ENCODE measurements at regions not wholly inside any gene's neighbourhood (a gene's known extent, or its start where the extent isn't known, plus 50 kb on each side); places are given as distances from the start of the nearest gene placed in this dataset.
"Not testable (repeated sequence)": the region's sequence is repeated elsewhere in the genome, so short reads cannot be mapped to it uniquely, and the experiment has no call there.

GRCh38 chr5:157993986-157994691, 135.2 kb upstream of the CLINT1 start:
- no peak for DNase-seq

GRCh38 chr5:157993201-157993600, 134.3 kb upstream of the CLINT1 start:
- no peak for DNase-seq

- DNase-seq, result no peak
Observed at GRCh38 chr5:157990583-157991181, 131.7 kb upstream of the CLINT1 start.

- no peak for DNase-seq
Observed at GRCh38 chr5:157989296-157989695, 130.4 kb upstream of the CLINT1 start.

DNA sequence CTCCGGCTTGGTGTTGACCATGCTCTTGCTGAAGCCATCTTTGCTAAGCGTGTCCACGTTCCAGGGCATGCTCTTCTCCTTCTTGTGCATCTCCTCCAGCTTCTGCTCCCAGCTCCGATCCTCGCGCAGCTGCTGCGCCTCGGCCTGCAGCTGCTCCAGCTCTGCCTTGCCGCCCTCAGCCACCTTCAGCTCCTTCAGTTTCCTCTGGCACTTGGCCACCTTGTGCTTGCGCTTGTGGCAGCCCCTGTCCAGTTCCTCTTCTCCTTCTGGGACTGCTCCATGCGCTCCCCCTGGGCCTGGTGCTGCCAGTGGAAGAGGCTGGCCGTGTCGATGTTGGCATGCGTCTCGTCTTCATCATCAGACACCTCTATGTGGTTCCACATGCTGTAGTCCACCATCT, 128.3 kb upstream of the CLINT1 start:
- no peak for DNase-seq

- no peak for DNase-seq
Observed at GRCh38 chr5:157986431-157986990, 127.6 kb upstream of the CLINT1 start.

GRCh38 chr5:157984611-157985010, 125.7 kb upstream of the CLINT1 start:
- DNase-seq, result no peak

GRCh38 chr5:157983906-157984551, 125.1 kb upstream of the CLINT1 start:
- DNase-seq, result no peak

- DNase-seq, result no peak
Observed at GRCh38 chr5:157978061-157978460, 119.1 kb upstream of the CLINT1 start.

GRCh38 chr5:157976429-157976828, 117.5 kb upstream of the CLINT1 start:
- no peak for DNase-seq

DNA sequence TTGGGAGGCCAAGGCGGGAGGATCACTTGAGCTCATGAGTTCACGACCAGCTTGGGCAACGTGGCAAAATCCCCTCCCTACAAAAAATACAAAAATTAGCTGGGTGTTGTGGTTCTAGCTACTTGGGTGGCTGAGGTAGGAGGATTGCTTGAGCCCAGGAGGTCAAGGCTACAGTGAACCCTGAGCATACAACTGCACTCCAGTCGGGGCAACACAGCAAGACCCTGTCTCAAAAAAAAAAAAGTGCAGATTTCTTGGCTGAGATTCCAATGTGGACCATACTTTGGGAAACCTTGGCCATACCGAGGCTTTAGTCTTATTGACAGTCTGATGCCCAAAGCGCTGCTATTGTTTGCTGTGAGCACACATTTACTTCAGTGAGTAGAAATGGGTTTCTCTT, 113.6 kb upstream of the CLINT1 start:
- no peak for DNase-seq

DNA sequence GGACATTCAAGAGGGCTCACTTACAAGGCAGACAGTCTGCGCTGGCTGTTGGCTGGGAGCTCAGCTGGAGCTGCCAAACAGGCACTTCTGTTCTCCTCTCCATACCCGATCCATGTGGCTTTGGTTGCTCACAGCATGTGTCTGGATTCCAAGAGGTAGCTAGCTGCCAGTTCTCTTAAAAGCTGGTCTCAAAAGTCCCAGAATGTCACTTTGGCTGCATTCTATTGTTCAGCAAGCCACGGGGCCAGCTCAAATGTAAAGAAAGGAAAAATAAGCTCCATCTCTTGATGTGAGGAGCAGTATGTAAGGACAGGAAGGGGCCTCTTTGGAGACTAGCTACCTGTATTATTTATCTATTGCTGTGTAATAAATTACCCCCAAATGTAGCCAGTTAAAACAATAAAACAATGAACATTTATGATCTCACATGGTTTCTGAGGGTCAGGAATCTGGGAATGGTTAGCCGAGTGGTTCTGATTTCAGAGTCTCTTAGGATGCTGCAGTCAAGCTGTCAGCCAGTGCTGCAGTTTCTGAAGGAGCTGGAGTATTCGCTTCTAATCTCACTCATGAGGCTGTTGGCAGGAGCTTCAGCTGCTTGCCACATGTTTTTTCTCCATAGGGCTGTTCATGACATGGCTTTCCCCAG, 112.7 kb upstream of the CLINT1 start:
- DNase-seq, result no peak

- DNase-seq, result not testable (repeated sequence)
Observed at GRCh38 chr5:157968570-157968969, 109.6 kb upstream of the CLINT1 start.

GRCh38 chr5:157965989-157966388, 107.0 kb upstream of the CLINT1 start:
- no peak for DNase-seq

DNA sequence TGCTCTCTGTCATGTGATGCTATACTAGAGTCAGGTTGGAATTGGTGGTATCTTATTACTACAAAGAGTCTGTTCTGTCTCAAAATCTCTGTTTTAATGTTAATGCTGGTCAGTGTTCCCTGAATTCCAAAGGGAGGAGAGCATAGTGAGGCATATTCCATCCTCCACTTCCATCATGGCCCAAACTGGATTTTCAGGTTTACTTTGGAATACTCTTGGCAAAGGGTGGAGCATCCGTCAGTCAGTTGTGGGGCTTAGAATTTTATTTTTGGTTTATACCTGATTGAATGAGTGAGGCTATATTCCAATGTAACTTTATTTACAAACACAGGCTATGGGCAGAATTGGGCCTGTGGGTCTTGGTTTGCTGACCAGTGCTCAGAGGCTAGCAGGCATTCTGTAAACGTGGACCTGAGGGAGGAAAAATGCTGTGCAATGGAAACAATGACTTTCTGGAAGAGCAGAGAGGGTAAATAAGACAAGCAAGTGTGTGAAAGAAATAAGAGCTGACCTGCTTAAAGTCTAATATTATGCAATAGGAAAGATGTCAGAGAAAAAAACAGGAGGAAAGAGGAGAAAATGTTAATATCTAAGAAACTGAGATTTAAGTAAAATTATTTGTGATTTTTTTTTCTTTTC, 106.2 kb upstream of the CLINT1 start:
- no peak for DNase-seq

DNA sequence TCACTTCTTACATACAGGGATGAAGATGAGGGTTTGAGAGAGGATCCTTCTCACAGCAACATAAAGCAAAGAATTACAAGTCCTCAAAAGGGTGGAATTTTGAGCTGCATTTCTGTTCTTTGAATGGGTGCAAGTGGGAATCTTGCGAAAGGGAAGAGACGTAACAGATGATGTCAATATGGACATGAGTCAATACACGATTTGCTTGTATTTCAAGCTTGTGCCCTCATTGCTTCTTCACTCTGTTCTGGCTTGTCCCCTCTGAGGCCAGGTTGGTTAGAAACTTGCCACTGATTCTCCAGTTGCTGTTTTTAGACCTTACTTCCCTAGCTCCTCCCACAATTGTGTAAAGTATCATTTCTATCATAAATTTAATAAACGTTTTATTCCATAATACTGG, 104.8 kb upstream of the CLINT1 start:
- no peak for DNase-seq

- no peak for DNase-seq
Observed at GRCh38 chr5:157963244-157963643, 104.3 kb upstream of the CLINT1 start.

GRCh38 chr5:157962686-157963085, 103.7 kb upstream of the CLINT1 start:
- DNase-seq, result not testable (repeated sequence)

DNA sequence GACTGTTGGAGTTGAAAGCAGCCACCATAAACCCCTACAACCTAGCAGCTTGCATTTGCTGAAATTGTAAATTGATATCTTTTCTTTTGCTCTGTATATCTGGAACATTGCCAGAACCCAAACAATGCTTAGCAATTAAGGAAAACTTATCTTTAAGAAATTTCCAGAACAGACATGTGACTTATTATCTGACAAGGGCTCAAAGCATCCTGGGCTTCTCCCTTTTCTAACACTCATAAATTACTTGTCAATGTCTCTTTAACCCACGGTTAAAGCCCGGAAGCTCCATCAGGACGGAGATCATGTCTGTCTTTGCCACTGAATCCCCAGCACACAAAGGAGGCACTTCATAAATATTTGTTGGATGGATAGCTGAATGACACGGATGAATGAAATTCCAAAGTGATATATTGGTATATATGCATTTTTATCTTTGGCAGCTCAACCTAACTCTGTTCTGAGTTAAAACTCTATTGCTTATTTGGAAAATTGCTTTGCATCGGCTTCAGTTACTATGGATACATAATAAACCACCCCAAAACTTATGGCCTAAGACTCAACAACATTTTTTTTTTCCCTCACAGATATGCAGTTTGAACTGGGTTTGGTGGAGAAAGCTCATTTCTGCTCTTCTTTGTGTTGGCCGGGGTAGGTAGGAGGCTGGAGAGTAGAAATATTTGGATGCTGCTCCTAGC, 103.1 kb upstream of the CLINT1 start:
- DNase-seq, result peak; percentile 61

DNA sequence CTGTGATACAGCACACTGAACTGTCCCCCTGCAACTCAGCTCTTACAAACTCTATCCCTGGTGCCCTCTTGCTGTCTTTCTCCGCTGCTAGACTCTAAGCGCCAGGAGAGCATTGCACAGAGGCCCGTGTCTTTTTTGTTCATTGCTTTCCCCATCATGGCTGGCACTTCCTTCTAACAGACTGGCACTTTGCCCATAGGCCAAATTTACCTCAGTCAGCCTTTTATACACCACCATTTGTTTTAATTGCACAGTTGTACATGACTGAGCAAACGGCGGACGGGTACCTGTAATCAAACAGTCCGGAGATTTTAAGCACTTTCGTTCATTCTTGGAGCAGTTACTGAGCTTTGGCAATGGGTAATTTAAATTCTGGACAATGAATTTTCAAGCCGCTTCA, 102.2 kb upstream of the CLINT1 start:
- DNase-seq, result peak; percentile 25

GRCh38 chr5:157959370-157959769, 100.4 kb upstream of the CLINT1 start:
- DNase-seq, result peak; percentile 6

- peak; percentile 24 for DNase-seq
Observed at GRCh38 chr5:157956271-157956885, 97.4 kb upstream of the CLINT1 start.
